ENCODE measurements at regions not wholly inside any gene's neighbourhood (a gene's known extent, or its start where the extent isn't known, plus 50 kb on each side); places are given as distances from the start of the nearest gene placed in this dataset.

- DNase-seq = no peak
Observed at GRCh38 chr11:33520112-33520511, 180.5 kb downstream of the C11orf91 start.

DNA sequence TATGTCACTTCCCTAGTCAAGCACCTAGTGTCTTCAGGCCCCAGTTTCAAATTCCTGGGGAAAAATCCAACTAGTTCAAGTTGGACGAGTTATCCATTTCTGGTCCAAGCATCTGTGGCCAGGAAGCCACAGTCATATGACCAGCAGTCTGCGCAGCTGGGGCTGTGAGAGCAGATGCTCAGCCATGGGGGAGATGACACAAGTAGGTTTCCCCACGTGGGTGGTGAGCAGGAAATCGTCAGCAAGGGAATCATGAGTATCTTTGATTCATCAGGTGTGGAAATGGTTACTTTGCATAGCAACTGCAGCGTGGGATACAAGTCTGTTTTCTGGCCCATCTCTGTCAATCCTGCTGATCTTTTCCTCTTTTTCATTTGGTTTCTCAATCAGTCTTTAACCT lies 185.3 kb downstream of the C11orf91 start:
- DNase-seq = no peak

DNA sequence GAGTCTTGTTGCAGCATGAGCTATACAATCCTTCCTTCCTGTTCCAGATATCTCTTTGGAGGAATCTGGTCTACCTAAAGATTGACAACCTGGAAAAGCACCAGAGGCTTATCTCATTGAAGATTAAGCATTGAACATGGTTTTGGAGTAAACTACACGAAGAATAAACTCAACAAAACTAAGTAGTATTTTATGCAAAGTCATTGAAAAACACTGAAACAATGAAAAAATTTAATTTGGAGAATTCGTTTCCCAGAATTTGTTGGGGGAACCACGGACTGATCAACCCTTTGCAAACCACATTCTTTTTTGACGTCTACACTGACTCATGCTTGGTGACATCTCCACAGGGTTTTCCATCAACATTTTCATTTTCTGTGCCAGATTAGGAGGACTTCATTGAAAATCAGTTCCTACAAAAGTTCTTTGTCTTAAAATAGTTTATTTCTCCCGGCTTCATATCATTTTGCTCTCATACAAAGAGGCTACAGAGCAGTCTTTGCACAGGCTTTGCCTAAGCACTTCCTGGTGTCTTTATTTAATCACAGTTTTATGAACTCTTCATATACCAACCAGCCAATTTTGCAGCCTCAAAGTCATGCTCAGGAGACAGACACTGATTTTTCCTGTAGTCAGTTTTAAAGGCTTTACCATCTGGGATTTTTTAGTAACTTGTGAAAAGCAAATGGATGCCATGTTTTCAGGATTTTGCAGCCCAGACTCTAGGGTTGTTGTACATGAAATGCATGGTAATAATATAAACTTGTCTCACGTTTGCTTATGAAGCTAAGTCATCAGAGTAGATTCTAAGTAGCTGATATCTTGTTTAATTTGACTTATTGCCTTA lies 186.3 kb downstream of the C11orf91 start:
- DNase-seq = no peak

GRCh38 chr11:33509632-33510031 lies 191.0 kb downstream of the C11orf91 start:
- DNase-seq = no peak

DNA sequence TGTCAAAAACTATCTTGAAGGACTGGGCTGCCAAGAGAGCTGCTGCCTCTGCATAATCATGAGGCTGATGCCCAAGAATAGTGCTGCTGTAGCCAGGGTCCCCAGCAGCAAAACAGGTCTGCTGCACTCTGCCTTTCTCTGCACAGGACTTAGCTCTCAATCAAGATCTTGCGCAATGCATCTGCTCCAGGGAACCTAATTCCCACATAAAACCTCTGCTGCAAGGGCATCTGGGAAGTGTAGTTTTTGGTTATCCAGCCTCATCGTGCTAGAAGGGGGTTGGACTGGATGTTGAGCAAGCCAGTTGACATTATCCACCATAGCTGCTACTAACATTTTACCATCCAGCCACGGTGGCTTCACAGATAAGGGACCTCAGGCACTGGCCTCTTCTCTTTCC lies 192.7 kb downstream of the C11orf91 start:
- no peak for DNase-seq

DNA sequence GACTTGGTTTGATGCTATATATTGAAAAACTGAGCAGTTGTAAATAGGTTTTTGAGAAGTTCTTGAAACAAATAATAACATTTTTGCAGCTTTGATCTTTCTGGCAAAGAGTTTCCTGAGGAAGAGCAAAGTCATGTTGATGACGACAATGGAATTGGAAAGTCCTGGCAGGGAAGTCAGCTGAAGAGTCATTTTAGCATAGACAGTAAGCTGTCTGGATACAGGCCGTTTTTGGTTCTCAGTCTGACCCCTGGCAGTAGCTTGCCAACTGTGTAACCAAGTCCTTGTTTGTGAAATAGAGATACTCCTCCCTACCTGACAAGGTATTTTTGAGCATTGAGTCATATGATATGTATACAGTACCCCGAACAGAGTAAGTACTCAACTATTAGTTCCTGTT lies 193.3 kb downstream of the C11orf91 start:
- no peak for DNase-seq

GRCh38 chr11:33505093-33505492 lies 195.5 kb downstream of the C11orf91 start:
- no peak for DNase-seq

- DNase-seq = no peak
Observed at GRCh38 chr11:33500861-33501479, 199.7 kb downstream of the C11orf91 start.

- no peak for DNase-seq
Observed at GRCh38 chr11:33500332-33500731, 200.3 kb downstream of the C11orf91 start.

GRCh38 chr11:33492596-33492995 lies 208.0 kb downstream of the C11orf91 start:
- DNase-seq = no peak

GRCh38 chr11:33490842-33491370 lies 209.7 kb downstream of the C11orf91 start:
- DNase-seq = no peak

DNA sequence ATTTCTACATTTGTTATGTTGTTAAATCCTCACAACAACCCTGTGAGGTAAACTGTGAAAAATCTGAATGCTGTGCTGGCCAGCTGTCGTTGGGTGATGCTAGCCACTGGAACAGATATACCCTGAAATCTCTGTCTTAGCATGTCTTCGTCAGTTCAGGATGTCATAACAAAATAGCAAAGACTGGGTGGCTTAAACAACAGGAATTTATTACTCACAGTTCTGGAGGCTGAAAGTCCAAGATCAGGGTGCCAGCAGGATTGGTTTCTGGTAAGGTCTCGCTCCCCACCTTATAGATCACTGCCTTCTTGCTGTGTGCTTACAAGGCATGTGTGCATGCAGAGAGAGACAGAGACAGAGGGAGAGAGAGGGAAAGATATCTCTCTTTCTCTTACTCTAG lies 211.7 kb downstream of the C11orf91 start:
- DNase-seq = no peak

DNA sequence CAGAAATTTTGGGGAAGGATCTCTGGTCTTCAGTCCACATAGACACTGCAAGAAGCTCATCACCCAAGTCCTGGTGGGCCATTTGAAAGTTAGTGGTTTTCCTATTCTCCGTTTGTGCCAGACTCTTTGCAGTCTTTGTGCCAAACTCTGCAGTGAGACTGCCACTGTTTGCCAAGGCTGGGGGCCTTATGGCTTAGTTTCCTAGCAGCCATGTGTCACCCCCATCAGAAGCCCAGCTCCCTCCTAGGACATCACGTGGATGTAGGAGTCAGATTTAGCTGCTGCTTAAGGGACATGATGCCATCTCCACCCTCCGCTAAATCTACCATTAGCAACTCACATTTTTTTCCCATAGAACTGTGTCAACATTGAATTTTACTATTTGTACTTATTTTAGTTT lies 220.0 kb downstream of the C11orf91 start:
- DNase-seq = no peak

GRCh38 chr11:33479231-33479630 lies 221.4 kb downstream of the C11orf91 start:
- DNase-seq = no peak

GRCh38 chr11:33478111-33478573 lies 221.0 kb downstream of the HIPK3 start:
- DNase-seq = no peak

DNA sequence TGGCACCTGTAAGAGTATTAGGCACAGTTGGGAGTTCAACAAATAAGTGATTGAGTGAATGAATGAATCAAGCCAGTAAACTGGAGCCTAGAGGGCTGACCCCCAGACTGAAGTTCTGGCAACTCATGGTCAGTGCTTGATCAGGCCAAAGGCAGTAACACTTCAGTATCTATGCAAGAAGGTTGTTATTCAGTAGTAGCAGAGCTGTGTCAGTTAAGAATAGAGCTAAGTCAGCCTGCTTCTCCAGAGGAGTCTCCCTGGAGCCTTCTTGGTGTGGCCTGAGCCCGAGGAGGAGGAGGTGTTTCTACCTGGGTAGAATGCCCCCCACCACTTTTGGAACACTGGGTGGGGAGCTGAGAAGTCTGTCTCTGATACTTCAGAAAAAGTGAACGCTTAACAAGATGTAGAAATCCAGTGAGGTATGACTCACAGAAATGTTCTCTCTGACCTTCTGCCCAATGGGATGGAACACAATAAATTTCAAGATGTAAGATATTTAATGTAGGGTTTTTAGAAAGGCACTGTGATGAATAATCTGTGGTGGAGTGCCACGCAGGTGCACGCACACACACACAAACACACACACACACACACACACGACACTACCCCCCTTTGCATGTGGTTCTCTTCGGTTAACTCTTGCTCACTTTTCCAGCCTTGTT lies 219.9 kb downstream of the HIPK3 start:
- DNase-seq = no peak

- no peak for DNase-seq
Observed at GRCh38 chr11:33475993-33476392, 218.8 kb downstream of the HIPK3 start.

- no peak for DNase-seq
Observed at GRCh38 chr11:33474866-33475265, 217.7 kb downstream of the HIPK3 start.

- no peak for DNase-seq
Observed at GRCh38 chr11:33471541-33471940, 214.4 kb downstream of the HIPK3 start.

DNA sequence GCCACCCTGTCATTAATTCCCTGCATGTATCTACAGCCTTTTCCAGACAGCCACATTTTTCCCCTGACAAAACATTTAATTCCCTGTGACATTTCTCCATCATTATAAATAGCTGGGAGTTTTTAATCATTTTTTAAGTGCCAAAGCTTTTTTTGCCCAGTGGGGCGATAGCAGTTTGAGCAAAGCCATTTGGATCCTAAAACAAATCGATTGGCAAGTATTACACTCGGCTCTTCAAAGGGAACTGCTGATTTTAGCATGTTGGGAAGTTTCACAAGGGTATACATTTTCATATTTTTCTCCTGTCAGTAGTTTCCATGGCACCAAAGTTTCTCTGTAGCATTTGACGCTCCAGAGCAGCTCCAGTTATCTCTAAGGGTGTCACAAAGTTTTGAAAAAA lies 210.8 kb downstream of the HIPK3 start:
- DNase-seq = no peak

DNA sequence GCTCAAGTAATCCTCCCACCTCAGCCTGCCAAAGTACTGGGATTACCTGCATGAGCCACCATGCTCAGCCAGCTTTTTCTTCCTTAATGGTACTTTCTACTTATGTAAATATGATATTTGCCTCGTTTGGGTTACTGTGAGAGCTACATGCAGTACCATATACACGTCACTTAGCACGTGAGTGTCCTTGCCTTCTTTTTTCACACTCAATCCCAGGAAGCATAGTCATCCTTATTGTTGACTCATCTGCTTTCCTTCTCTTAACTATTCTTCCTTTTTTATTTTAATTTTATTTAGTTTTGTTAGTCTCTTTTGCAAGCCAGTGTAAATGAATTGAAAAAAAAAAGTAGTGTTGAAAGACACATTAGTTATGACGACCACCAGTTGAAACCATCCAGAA lies 205.9 kb downstream of the HIPK3 start:
- no peak for DNase-seq

DNA sequence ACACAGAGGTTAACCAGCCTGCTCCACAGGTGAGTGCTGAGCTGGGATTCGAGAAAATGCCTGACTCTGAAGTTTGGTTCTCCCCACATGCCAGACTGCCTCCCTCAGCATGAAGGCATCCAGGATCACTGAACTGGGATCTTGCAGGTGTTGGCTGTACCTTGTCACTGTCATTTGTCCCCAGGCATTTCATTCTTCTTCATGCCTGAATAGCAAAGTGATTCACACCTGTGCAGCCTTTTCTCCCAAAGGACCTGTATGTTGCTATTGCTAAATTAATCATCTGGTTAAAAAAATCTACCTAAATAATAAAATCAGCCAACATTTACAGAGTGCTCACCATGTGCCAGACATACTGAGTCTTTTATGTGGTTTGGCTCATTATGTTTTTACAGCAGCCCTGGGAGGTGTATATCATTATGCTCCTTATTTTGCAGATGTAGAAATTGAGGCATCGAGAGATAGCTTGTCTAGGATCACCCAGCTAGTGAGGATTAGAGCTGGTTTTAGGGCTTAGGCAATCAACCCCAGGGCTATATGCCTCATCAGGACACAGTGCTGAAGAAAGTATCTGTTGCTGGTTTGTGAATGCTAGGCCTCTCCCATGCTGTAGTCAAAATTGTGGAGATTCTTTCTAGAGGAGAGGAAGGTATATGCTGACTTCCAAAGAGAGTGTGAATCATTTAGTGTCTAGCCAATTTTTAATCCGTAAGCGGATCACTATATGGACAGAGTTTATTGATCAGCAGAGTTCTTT lies 204.4 kb downstream of the HIPK3 start:
- no peak for DNase-seq

DNA sequence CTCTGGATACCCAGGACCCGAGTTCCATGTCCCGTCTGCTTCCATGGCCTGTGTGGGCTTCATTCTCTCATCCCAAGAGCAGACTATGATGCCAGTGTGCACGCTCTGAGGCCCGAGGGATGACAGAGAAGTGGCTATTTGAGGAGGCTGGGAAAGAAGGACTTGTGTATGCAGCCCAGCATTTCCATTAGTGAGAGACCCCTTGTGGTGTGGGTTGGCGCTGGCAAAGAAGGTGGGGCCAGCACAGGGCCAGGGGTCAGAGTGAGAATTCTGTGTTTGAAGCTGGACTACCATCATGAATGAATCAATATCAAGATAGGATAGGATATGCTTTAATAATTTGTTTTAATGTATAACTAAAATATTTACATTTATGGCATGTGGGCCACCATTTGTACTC lies 200.8 kb downstream of the HIPK3 start:
- DNase-seq = no peak

All from SW 1271 (cell line).